ENCODE measurements at regions not wholly inside any gene's neighbourhood (a gene's known extent, or its start where the extent isn't known, plus 50 kb on each side); places are given as distances from the start of the nearest gene placed in this dataset.
A peak's percentile ranks its signal among the peaks of the same experiment; 100 is the strongest.
"Not testable (repeated sequence)": the region's sequence is repeated elsewhere in the genome, so short reads cannot be mapped to it uniquely, and the experiment has no call there.

- TF ChIP-seq CTCF (conservative IDR thresholded peaks at IDR 0.05; ENCODE audit: low read depth, low read length): no peak
- H3K4me3 ChIP-seq (ENCODE audit: low read depth, low read length): no peak overlapping the region
- DNase-seq (ENCODE audit: low read depth): no peak
These were observed 207.7 kb downstream of the RAP2B start for GRCh38 chr3:153369561-153370374.

- no peak overlapping the region for H3K4me3 ChIP-seq (ENCODE audit: low read depth, low read length)
- DNase-seq (ENCODE audit: low read depth): peak; percentile 17
- no peak for TF ChIP-seq CTCF (conservative IDR thresholded peaks at IDR 0.05; ENCODE audit: low read depth, low read length)
These were observed 208.7 kb downstream of the RAP2B start for GRCh38 chr3:153370680-153371079.

GRCh38 chr3:153372326-153372725 is 210.3 kb downstream of the RAP2B start:
- no peak for TF ChIP-seq CTCF (conservative IDR thresholded peaks at IDR 0.05; ENCODE audit: low read depth, low read length)
- H3K4me3 ChIP-seq (ENCODE audit: low read depth, low read length): no peak overlapping the region
- peak; percentile 90 for DNase-seq (ENCODE audit: low read depth)

- TF ChIP-seq CTCF (conservative IDR thresholded peaks at IDR 0.05; ENCODE audit: low read depth, low read length): no peak
- peak; percentile 67 for DNase-seq (ENCODE audit: low read depth)
- H3K4me3 ChIP-seq (ENCODE audit: low read depth, low read length): no peak overlapping the region
These were observed 211.6 kb downstream of the RAP2B start for GRCh38 chr3:153373606-153374005.

GRCh38 chr3:153378366-153378765 is 216.3 kb downstream of the RAP2B start:
- H3K4me3 ChIP-seq (ENCODE audit: low read depth, low read length); DNase-seq (ENCODE audit: low read depth): not testable (repeated sequence)

- peak; percentile 29 for DNase-seq (ENCODE audit: low read depth)
These were observed 217.5 kb downstream of the RAP2B start for GRCh38 chr3:153379516-153379915.

GRCh38 chr3:153385343-153385742 is 223.3 kb downstream of the RAP2B start:
- no peak overlapping the region for H3K4me3 ChIP-seq (ENCODE audit: low read depth, low read length)
- no peak for DNase-seq (ENCODE audit: low read depth)
- no peak for TF ChIP-seq CTCF (conservative IDR thresholded peaks at IDR 0.05; ENCODE audit: low read depth, low read length)

More at GRCh38 chr3:153379516-153379915, 217.5 kb downstream of the RAP2B start:
- TF ChIP-seq CTCF (conservative IDR thresholded peaks at IDR 0.05; ENCODE audit: low read depth, low read length): no peak
- no peak overlapping the region for H3K4me3 ChIP-seq (ENCODE audit: low read depth, low read length)

Data from choroid plexus epithelial cell (primary cell).